ENCODE measurements at regions not wholly inside any gene's neighbourhood (a gene's known extent, or its start where the extent isn't known, plus 50 kb on each side); places are given as distances from the start of the nearest gene placed in this dataset.

DNA sequence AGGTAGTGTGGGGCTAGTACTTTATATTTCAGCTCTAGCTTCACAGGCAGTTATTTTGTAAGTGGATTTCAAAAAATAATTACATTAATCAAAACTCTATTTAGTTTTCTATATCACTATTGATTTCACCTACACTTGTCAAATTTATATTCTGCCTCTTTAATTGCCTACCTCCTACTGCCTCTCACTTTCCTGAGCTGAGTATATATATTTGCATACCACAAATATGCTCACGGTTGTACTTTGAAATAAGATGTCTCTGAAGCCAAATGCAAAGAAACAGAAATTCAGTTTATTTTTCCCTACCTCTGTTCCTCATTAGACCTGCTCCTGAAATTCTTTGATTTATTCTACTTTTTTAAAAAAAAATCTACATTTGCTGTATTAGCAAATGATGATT is 309.3 kb upstream of the TGFBR2 start:
- Histone ChIP-seq H3K27ac (no peak overlapping the region), H3K4me3 (no peak overlapping the region), H3K27me3 (no peaks in the 10 kb centered on the region), H3K9me3 (ENCODE audit: low read depth) (no peaks in the 10 kb centered on the region), H3K36me3 (no peaks in the 10 kb centered on the region), H3K4me1 (ENCODE audit: low read depth) (no peaks in the 10 kb centered on the region)
- DNase-seq (ENCODE audit: low read depth in 1 of 2, low spot score in 1 of 2) = no peak
- TF ChIP-seq, protein P1, sequence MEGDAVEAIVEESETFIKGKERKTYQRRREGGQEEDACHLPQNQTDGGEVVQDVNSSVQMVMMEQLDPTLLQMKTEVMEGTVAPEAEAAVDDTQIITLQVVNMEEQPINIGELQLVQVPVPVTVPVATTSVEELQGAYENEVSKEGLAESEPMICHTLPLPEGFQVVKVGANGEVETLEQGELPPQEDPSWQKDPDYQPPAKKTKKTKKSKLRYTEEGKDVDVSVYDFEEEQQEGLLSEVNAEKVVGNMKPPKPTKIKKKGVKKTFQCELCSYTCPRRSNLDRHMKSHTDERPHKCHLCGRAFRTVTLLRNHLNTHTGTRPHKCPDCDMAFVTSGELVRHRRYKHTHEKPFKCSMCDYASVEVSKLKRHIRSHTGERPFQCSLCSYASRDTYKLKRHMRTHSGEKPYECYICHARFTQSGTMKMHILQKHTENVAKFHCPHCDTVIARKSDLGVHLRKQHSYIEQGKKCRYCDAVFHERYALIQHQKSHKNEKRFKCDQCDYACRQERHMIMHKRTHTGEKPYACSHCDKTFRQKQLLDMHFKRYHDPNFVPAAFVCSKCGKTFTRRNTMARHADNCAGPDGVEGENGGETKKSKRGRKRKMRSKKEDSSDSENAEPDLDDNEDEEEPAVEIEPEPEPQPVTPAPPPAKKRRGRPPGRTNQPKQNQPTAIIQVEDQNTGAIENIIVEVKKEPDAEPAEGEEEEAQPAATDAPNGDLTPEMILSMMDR (IDR thresholded peaks at IDR 0.05; ENCODE audit: low read depth, low read length) = no peak

DNA sequence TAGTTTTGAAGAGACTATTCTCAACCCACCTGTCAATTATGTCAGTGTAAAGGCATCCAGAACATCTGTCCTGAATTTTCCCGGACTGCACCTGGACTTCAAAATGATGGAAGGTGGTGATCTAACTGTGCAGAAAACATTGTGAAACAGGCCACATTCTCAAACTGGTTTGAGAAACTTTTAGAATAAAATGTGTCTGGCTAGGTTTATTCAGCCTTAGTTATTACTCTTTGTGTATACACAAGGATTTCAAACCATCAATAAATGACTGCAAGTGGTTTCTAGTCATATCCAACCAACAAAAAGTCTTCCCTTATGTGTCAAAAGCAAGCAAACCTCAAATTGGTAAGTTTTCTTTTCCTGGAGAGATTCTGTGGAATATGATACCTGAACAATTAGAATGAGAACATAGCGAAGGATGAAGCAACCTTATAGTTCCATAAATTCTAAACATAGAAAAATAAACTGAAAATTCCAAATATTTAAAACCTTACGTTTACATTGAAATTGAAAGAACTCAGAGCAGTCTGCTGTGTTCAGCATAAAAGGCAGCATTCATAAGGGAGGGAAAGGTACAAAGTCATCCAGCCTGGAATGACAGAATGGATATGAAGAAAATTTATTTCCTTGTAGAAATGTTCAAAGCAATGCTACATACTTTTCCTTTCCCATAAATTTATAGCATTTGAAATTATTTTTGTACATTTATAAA is 306.6 kb upstream of the TGFBR2 start:
- no peaks in the 10 kb centered on the region for H3K36me3 ChIP-seq
- TF ChIP-seq, protein P1 (IDR thresholded peaks at IDR 0.05; ENCODE audit: low read depth, low read length) = no peak
- H3K4me3 ChIP-seq = no peak overlapping the region
- no peaks in the 10 kb centered on the region for H3K4me1 ChIP-seq (ENCODE audit: low read depth)
- no peak overlapping the region for H3K27ac ChIP-seq
- H3K27me3 ChIP-seq = no peaks in the 10 kb centered on the region
- no peaks in the 10 kb centered on the region for H3K9me3 ChIP-seq (ENCODE audit: low read depth)
- no peak for DNase-seq (ENCODE audit: low read depth in 1 of 2, low spot score in 1 of 2)

DNA sequence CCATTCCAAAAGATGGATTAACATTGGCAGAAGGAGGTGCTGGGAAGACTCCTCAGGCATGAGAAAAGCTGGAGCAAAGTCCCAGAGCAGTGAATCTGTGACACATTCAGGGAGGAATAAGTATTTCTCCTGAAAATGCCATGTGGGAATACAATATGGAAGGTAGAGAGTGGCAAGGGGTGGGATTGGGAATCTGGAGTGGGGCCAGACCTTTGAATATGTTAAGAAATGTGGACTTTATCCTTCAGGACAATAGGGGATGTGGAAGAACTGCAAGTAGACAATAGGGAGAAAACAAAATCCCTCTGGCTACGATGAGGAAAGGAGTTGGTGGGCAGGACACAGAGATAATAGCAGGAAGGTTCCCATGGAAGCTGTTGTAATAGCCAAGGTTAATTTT is 305.6 kb upstream of the TGFBR2 start:
- Histone ChIP-seq H3K27ac (no peak overlapping the region), H3K36me3 (no peaks in the 10 kb centered on the region), H3K4me3 (no peak overlapping the region), H3K27me3 (no peaks in the 10 kb centered on the region), H3K9me3 (ENCODE audit: low read depth) (no peaks in the 10 kb centered on the region), H3K4me1 (ENCODE audit: low read depth) (no peaks in the 10 kb centered on the region)
- no peak for DNase-seq (ENCODE audit: low read depth in 1 of 2, low spot score in 1 of 2)
- TF ChIP-seq, protein P1 (IDR thresholded peaks at IDR 0.05; ENCODE audit: low read depth, low read length) = no peak

DNA sequence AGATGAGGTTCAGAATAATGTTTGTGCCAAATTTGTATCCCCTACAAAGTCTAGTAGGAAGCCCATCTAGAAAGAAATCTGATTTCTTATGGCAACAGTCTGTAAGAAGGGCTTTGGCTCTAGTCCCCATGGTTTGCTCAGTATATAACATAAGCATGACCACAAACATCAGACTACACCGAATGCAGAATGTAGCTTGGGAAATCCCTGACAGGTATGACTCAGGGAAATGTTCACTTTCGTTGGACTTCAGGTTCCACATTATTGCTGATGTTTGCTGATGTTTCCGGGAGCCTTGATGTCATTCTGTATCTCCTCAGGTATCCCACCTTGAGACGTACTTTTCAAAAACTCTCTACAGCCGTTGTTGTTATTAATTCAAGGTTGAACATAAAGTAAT is 304.4 kb upstream of the TGFBR2 start:
- H3K9me3 ChIP-seq (ENCODE audit: low read depth) = no peaks in the 10 kb centered on the region

DNA sequence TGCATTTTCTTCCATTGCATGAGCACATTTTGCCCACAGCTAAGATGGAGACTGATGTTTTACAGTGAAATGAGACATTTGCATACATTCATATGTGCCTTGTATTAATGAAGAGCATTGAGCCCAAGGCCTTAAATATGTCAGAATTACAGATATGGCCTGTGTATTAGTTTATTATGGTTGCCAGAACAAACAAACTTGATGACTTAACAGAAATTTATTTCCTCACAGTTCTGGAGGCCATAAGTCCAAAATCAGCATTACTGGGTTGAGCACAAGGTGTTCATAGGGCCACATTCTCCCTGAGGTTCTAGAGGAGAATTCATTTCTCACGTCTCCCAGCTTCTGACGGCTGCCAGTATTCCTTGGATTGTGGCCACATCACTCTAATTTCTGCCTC is 302.6 kb upstream of the TGFBR2 start:
- TF ChIP-seq, protein P1 (IDR thresholded peaks at IDR 0.05; ENCODE audit: low read depth, low read length) = no peak
- Histone ChIP-seq H3K4me1 (ENCODE audit: low read depth) (no peaks in the 10 kb centered on the region), H3K27me3 (no peaks in the 10 kb centered on the region), H3K36me3 (no peaks in the 10 kb centered on the region), H3K4me3 (no peak overlapping the region), H3K9me3 (ENCODE audit: low read depth) (no peaks in the 10 kb centered on the region), H3K27ac (no peak overlapping the region)
- DNase-seq (ENCODE audit: low read depth in 1 of 2, low spot score in 1 of 2) = no peak

More for the DNA sequence above, 304.4 kb upstream of the TGFBR2 start:
- Histone ChIP-seq H3K36me3 (no peaks in the 10 kb centered on the region), H3K4me3 (no peak overlapping the region), H3K27me3 (no peaks in the 10 kb centered on the region), H3K4me1 (ENCODE audit: low read depth) (no peaks in the 10 kb centered on the region), H3K27ac (no peak overlapping the region)
- TF ChIP-seq, protein P1 (IDR thresholded peaks at IDR 0.05; ENCODE audit: low read depth, low read length) = no peak
- DNase-seq (ENCODE audit: low read depth in 1 of 2, low spot score in 1 of 2) = no peak

Measured in cardiac muscle cell (in vitro differentiated cells and primary cell).